BLaER1 treated with 17β-estradiol and CSF1 and Interleukin-3, amounts not matched to agents 10 nM and 100 nM (cell line): ENCODE measurements at regions not wholly inside any gene's neighbourhood (a gene's known extent, or its start where the extent isn't known, plus 50 kb on each side); places are given as distances from the start of the nearest gene placed in this dataset.

Experiments
- H3K27ac ChIP-seq, 11 experiments: shearing (Covaris generic); formaldehyde crosslinking; 2 replicates each; pipeline ENCODE4 v1.8.1; 2022
- H3K27me3 ChIP-seq, 11 experiments: shearing (Covaris generic); formaldehyde crosslinking; 2 replicates each; pipeline ENCODE4 v1.8.1; 2022
- H3K36me3 ChIP-seq, 11 experiments: shearing (Covaris generic); formaldehyde crosslinking; 2 replicates each; pipeline ENCODE4 v1.8.1; 2022
- H3K4me1 ChIP-seq, 10 experiments: shearing (Covaris generic); formaldehyde crosslinking; 2 replicates each; pipeline ENCODE4 v1.8.1; 2022
- H3K4me2 ChIP-seq, 11 experiments: shearing (Covaris generic); formaldehyde crosslinking; 2 replicates each; pipeline ENCODE4 v1.8.1; 2022
- H3K4me3 ChIP-seq, 10 experiments: shearing (Covaris generic); formaldehyde crosslinking; 2 replicates each; pipeline ENCODE4 v1.8.1; 2022
- H3K9ac ChIP-seq, 11 experiments: shearing (Covaris generic); formaldehyde crosslinking; 2 replicates each; pipeline ENCODE4 v1.8.1; 2022
- H3K9me3 ChIP-seq, 11 experiments: shearing (Covaris generic); formaldehyde crosslinking; replicated peaks in 1 of 11; 2 replicates each; pipeline ENCODE4 v1.8.1; 2022
- H4K20me1 ChIP-seq, 11 experiments: shearing (Covaris generic); formaldehyde crosslinking; 2 replicates each; pipeline ENCODE4 v1.8.1; 2022
- Cebpa-rat ChIP-seq, 11 experiments: shearing (Covaris generic); IDR thresholded peaks; 2 replicates each; pipeline ENCODE4 v1.8.1; 2022

DNA sequence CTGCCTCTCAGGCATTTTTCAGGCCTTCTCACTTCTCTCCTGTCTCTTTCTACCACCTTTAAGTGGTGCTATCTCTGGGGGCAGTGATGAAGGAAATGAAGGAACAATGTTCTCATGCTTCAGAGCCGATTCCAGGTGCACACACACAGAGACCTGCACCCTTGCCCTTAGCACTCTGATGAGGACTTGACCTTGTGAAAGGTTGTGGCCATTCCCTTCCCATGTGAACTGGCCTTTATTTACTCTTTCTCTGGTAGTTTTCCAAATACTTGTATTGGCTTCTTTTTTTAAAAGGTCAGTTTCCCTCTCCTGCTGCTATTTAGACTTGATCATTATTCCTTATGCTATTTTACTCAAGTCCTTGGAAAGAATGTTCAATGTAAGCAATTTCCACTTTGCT lies 188.6 kb downstream of the MDFIC start:
- Histone ChIP-seq H3K9ac (no peak overlapping the region), H3K4me3 (no peak overlapping the region), H3K4me2 (no peak overlapping the region), H3K27me3 (no peaks in the 10 kb centered on the region), H3K27ac (no peak overlapping the region), H3K9me3 (no peaks in the 10 kb centered on the region), H3K36me3 (no peaks in the 10 kb centered on the region), H3K4me1 (no peaks in the 10 kb centered on the region), H4K20me1 (no peaks in the 10 kb centered on the region)
- TF ChIP-seq Cebpa-rat (IDR thresholded peaks at IDR 0.05) = no peak

- H3K9ac ChIP-seq = no peak overlapping the region
- no peaks in the 10 kb centered on the region for H3K9me3 ChIP-seq
- H3K4me2 ChIP-seq = no peak overlapping the region
- H3K4me3 ChIP-seq = no peak overlapping the region
- no peaks in the 10 kb centered on the region for H4K20me1 ChIP-seq
- no peaks in the 10 kb centered on the region for H3K4me1 ChIP-seq
- H3K36me3 ChIP-seq = no peaks in the 10 kb centered on the region
- no peaks in the 10 kb centered on the region for H3K27me3 ChIP-seq
- no peak for TF ChIP-seq Cebpa-rat (IDR thresholded peaks at IDR 0.05)
- no peak overlapping the region for H3K27ac ChIP-seq
Observed at GRCh38 chr7:115106316-115106715, 184.4 kb downstream of the MDFIC start.

GRCh38 chr7:115102738-115103137 lies 180.8 kb downstream of the MDFIC start:
- no peaks in the 10 kb centered on the region for H3K27me3 ChIP-seq
- no peaks in the 10 kb centered on the region for H4K20me1 ChIP-seq
- TF ChIP-seq Cebpa-rat (IDR thresholded peaks at IDR 0.05) = no peak

DNA sequence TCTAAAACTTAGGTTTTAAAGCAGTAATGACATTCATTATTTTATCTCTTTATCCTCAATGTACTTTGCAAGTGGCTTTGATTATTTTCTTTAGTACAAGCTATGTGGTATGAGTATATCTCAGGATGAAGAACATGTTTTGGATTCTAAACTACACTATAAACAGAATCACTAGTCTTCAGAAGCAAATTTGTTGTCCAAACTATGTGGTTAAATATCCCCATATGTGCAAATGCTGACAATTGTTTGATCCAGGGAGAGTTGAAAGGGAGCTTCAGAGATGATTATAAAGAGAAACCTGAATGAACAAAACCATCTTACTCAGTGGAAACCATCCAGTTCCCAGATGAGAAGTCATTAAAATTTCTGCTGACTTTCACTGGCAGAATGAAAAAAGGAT lies 179.3 kb downstream of the MDFIC start:
- Histone ChIP-seq H3K4me3 (no peak overlapping the region), H4K20me1 (no peaks in the 10 kb centered on the region), H3K36me3 (no peaks in the 10 kb centered on the region), H3K27ac (no peak overlapping the region), H3K27me3 (no peaks in the 10 kb centered on the region), H3K4me1 (no peaks in the 10 kb centered on the region), H3K9me3 (no peaks in the 10 kb centered on the region), H3K4me2 (no peak overlapping the region), H3K9ac (no peak overlapping the region)
- TF ChIP-seq Cebpa-rat (IDR thresholded peaks at IDR 0.05) = no peak

More at GRCh38 chr7:115102738-115103137, 180.8 kb downstream of the MDFIC start:
- Histone ChIP-seq H3K27ac (no peak overlapping the region), H3K9ac (no peak overlapping the region), H3K36me3 (no peaks in the 10 kb centered on the region), H3K4me3 (no peak overlapping the region), H3K4me1 (no peaks in the 10 kb centered on the region), H3K4me2 (no peak overlapping the region), H3K9me3 (no peaks in the 10 kb centered on the region)

- Histone ChIP-seq H4K20me1 (no peaks in the 10 kb centered on the region), H3K36me3 (no peaks in the 10 kb centered on the region), H3K9me3 (no peaks in the 10 kb centered on the region), H3K4me1 (no peaks in the 10 kb centered on the region), H3K4me3 (no peak overlapping the region), H3K4me2 (no peak overlapping the region), H3K27me3 (no peaks in the 10 kb centered on the region), H3K27ac (no peak overlapping the region), H3K9ac (no peak overlapping the region)
- no peak for TF ChIP-seq Cebpa-rat (IDR thresholded peaks at IDR 0.05)
Observed at GRCh38 chr7:115099906-115100305, 178.0 kb downstream of the MDFIC start.

DNA sequence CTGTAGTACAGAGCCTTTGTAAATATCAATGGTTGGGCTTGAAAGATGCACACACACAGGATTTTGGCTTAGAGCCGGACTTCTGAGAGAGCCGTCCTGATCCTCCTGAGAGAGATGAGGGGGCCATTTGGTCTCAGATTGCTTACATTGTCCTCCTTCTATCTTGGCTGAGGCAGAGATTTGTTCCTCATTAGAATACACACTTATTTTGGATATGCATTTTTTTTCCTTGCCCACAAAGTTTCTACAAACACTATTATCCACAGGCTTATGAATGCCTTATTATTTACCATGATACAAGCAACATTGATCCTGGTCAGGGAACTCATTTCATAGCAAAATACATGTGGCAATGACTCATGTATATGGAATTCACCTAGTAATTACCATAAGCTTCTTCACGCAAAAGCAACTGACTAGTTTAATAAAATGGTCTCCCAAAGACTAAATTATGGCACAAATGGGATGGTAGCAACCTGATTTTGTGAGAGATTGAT lies 175.3 kb downstream of the MDFIC start:
- no peaks in the 10 kb centered on the region for H3K36me3 ChIP-seq
- H3K4me1 ChIP-seq = 0 out of 20 replicates have a peak, but pooled peaks cover 0 to 3% (median 0%) of the 10 kb centered on the region in 10 experiments
- H3K9ac ChIP-seq = no peak overlapping the region
- no peaks in the 10 kb centered on the region for H3K9me3 ChIP-seq
- H3K4me3 ChIP-seq = no peak overlapping the region
- no peak overlapping the region for H3K27ac ChIP-seq
- TF ChIP-seq Cebpa-rat (IDR thresholded peaks at IDR 0.05) = no peak
- no peak overlapping the region for H3K4me2 ChIP-seq
- no peaks in the 10 kb centered on the region for H4K20me1 ChIP-seq
- H3K27me3 ChIP-seq = no peaks in the 10 kb centered on the region

- no peak overlapping the region for H3K9ac ChIP-seq
- H3K36me3 ChIP-seq = no peaks in the 10 kb centered on the region
- no peak overlapping the region for H3K4me3 ChIP-seq
- H4K20me1 ChIP-seq = no peaks in the 10 kb centered on the region
- H3K27me3 ChIP-seq = no peaks in the 10 kb centered on the region
- TF ChIP-seq Cebpa-rat (IDR thresholded peaks at IDR 0.05) = no peak
- no peak overlapping the region for H3K27ac ChIP-seq
- H3K9me3 ChIP-seq = no peaks in the 10 kb centered on the region
- 0 out of 20 replicates have a peak, but pooled peaks cover 0 to 3% (median 0%) of the 10 kb centered on the region in 10 experiments for H3K4me1 ChIP-seq
- no peak overlapping the region for H3K4me2 ChIP-seq
Observed at GRCh38 chr7:115096262-115096661, 174.4 kb downstream of the MDFIC start.

DNA sequence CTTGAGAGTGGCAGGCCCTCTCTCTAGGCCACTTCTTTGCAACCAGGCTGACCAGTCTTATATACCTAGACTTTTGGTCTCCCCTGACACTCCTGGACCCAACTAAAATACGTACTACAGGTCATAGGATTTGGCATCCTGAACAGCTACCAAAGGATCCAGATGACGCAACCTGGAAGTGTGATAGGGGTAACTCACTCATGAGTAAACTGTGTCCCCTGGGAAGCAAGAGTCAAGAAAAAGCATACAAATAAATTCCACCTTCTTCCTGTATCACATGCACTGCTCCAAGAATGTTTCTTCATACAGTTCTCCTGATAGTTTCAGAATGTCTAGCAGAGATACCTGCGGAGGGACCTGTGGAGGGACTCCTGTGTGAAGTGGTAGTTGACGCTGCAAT lies 172.3 kb downstream of the MDFIC start:
- no peak overlapping the region for H3K27ac ChIP-seq
- H3K36me3 ChIP-seq = no peaks in the 10 kb centered on the region
- peak in 1 of 11 experiments; percentile 29; a peak in 1 of 22 replicates for TF ChIP-seq Cebpa-rat (IDR thresholded peaks at IDR 0.05)
- no peaks in the 10 kb centered on the region for H3K27me3 ChIP-seq
- H3K9ac ChIP-seq = no peak overlapping the region
- no peaks in the 10 kb centered on the region for H3K9me3 ChIP-seq
- H4K20me1 ChIP-seq = no peaks in the 10 kb centered on the region
- H3K4me3 ChIP-seq = no peak overlapping the region
- no peak overlapping the region for H3K4me2 ChIP-seq
- 0 out of 20 replicates have a peak, but pooled peaks cover 0 to 3% (median 0%) of the 10 kb centered on the region in 10 experiments for H3K4me1 ChIP-seq

- Histone ChIP-seq H4K20me1 (no peaks in the 10 kb centered on the region), H3K4me1 (no peaks in the 10 kb centered on the region), H3K36me3 (no peaks in the 10 kb centered on the region), H3K9me3 (no peaks in the 10 kb centered on the region), H3K27me3 (no peaks in the 10 kb centered on the region), H3K27ac (no peak overlapping the region), H3K4me2 (no peak overlapping the region), H3K9ac (no peak overlapping the region), H3K4me3 (no peak overlapping the region)
- no peak for TF ChIP-seq Cebpa-rat (IDR thresholded peaks at IDR 0.05)
Observed at GRCh38 chr7:115088893-115089292, 167.0 kb downstream of the MDFIC start.

DNA sequence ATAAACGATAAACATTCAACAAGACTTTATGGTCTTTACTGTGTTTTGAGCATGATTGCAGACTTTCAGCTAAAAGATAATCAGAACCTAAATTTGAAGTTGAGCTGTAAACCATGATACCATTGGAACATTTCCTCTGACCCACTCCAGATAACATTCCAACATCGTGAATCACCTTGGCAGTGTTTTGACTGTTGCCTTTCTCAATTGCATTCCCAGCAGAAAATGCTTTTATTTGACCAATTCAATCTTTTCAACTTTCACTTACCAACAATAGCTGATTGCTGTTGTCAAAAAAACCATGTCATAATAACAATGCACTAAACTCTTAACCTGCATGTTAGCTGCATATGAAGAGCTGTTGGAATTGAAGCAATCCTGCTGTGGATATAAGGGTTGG lies 165.5 kb downstream of the MDFIC start:
- no peak overlapping the region for H3K4me3 ChIP-seq
- H3K9ac ChIP-seq = no peak overlapping the region
- no peaks in the 10 kb centered on the region for H4K20me1 ChIP-seq
- no peak overlapping the region for H3K4me2 ChIP-seq
- no peaks in the 10 kb centered on the region for H3K36me3 ChIP-seq
- no peaks in the 10 kb centered on the region for H3K9me3 ChIP-seq
- TF ChIP-seq Cebpa-rat (IDR thresholded peaks at IDR 0.05) = no peak
- H3K27me3 ChIP-seq = no peaks in the 10 kb centered on the region
- H3K4me1 ChIP-seq = no peaks in the 10 kb centered on the region
- no peak overlapping the region for H3K27ac ChIP-seq
